OCI-LY3 (cell line): ENCODE measurements at regions not wholly inside any gene's neighbourhood (a gene's known extent, or its start where the extent isn't known, plus 50 kb on each side); places are given as distances from the start of the nearest gene placed in this dataset.

Experiments used
- EZH2phosphoT487 ChIP-seq: fragments of 200-600 bp; shearing (Covaris generic); IDR thresholded peaks from 2 replicates; pipeline ENCODE4 v1.6.1; 2018; ENCODE audit warnings: antibody characterized with exemption, mixed run types, low read depth
- TF ChIP-seq, protein P1 (sequence below): fragments of 200-600, 300-600 bp; sonication (generic); IDR thresholded peaks from 2 replicates; pipeline ENCODE4 v1.5.1; 2014; ENCODE audit warnings: antibody characterized with exemption, low read length, low read depth

GRCh38 chr12:11595080-11595479, 54.4 kb upstream of the ETV6 start:
- TF ChIP-seq, protein P1, sequence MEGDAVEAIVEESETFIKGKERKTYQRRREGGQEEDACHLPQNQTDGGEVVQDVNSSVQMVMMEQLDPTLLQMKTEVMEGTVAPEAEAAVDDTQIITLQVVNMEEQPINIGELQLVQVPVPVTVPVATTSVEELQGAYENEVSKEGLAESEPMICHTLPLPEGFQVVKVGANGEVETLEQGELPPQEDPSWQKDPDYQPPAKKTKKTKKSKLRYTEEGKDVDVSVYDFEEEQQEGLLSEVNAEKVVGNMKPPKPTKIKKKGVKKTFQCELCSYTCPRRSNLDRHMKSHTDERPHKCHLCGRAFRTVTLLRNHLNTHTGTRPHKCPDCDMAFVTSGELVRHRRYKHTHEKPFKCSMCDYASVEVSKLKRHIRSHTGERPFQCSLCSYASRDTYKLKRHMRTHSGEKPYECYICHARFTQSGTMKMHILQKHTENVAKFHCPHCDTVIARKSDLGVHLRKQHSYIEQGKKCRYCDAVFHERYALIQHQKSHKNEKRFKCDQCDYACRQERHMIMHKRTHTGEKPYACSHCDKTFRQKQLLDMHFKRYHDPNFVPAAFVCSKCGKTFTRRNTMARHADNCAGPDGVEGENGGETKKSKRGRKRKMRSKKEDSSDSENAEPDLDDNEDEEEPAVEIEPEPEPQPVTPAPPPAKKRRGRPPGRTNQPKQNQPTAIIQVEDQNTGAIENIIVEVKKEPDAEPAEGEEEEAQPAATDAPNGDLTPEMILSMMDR, result no peak
- no peak for TF ChIP-seq EZH2phosphoT487
